Skeletal muscle satellite cell (primary cell): ENCODE measurements at regions not wholly inside any gene's neighbourhood (a gene's known extent, or its start where the extent isn't known, plus 50 kb on each side); places are given as distances from the start of the nearest gene placed in this dataset.

Experiments used
- H3K27me3 ChIP-seq: 2 replicates; pipeline ENCODE4 v1.7.0; 2013; ENCODE audit warnings: low read length; ENCODE audit not compliant: control insufficient read depth, insufficient read depth
- H3K36me3 ChIP-seq: 2 replicates; pipeline ENCODE4 v1.7.0; 2013; ENCODE audit warnings: mild to moderate bottlenecking, control low read depth, low read length; ENCODE audit not compliant: insufficient read depth
- H3K4me1 ChIP-seq: 2 replicates; pipeline ENCODE4 v1.7.0; 2013; ENCODE audit warnings: low read length; ENCODE audit not compliant: control insufficient read depth, insufficient read depth
- H3K4me2 ChIP-seq: 2 replicates; pipeline ENCODE4 v1.7.0; 2013; ENCODE audit warnings: mild to moderate bottlenecking, low read length
- H3K4me3 ChIP-seq: 2 replicates; pipeline ENCODE4 v1.7.0; 2013; ENCODE audit warnings: low read length
- H3K9ac ChIP-seq: 2 replicates; pipeline ENCODE4 v1.7.0; 2013; ENCODE audit warnings: mild to moderate bottlenecking, low read depth, low read length, moderate library complexity
- H3K9me3 ChIP-seq: replicated peaks from 2 replicates; pipeline ENCODE4 v1.7.0; 2013; ENCODE audit warnings: mild to moderate bottlenecking, control low read depth, low read length

DNA sequence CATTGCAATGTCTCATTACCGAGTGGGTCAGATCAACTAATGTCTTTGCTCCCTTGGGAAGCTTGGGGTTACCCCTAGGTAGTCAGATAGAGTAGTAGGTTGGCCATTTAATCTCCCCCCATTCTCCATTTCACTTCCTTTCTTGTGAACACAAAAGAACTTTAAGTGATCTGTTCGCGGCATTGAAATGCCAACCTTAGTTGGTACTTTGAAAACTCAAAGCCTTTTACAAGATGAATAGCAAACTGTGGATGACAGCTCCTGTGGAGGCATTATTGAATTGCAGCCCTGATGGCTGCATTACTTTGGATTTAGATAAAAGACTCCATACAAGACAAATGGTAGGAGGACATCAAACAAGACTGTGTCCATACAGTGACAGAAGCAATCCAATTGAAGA, 469.1 kb downstream of the GBA3 start:
- H3K27me3 ChIP-seq, result no peaks in the 10 kb centered on the region

GRCh38 chr4:23153076-23153475, 460.3 kb downstream of the GBA3 start:
- Histone ChIP-seq H3K4me2 (no peak overlapping the region), H3K9me3 (no peaks in the 10 kb centered on the region), H3K9ac (no peak overlapping the region), H3K4me3 (no peak overlapping the region), H3K27me3 (no peaks in the 10 kb centered on the region), H3K4me1 (no peaks in the 10 kb centered on the region), H3K36me3 (no peaks in the 10 kb centered on the region)

More for the DNA sequence above, 469.1 kb downstream of the GBA3 start:
- H3K9ac ChIP-seq, result no peak overlapping the region
- no peak overlapping the region for H3K4me2 ChIP-seq
- H3K4me1 ChIP-seq, result no peaks in the 10 kb centered on the region
- no peaks in the 10 kb centered on the region for H3K9me3 ChIP-seq
- no peaks in the 10 kb centered on the region for H3K36me3 ChIP-seq
- H3K4me3 ChIP-seq, result no peak overlapping the region

GRCh38 chr4:23149815-23150214, 457.1 kb downstream of the GBA3 start:
- H3K9ac ChIP-seq, result no peak overlapping the region

DNA sequence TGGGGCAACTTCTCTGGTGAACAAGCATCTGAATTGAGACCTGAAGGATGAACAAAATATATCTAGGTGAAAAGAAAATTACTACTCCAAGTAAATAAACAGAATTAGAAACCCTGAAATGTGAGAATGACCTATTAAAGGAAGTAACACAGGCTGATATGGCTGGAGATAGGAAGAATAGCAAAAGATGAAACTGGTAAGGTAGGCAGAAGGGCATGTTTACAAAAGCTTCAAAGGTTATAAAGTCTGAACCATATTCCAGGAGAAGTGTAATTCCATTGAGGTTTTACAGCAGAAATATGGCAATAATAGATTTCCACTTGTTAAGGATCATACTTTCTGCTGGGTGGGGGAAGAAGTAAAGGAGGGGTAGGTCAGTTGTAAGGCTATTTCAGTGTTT, 452.0 kb downstream of the GBA3 start:
- Histone ChIP-seq H3K36me3 (no peaks in the 10 kb centered on the region), H3K9me3 (no peaks in the 10 kb centered on the region), H3K4me2 (no peak overlapping the region), H3K9ac (no peak overlapping the region), H3K4me1 (no peaks in the 10 kb centered on the region), H3K4me3 (no peak overlapping the region), H3K27me3 (no peaks in the 10 kb centered on the region)

More at GRCh38 chr4:23149815-23150214, 457.1 kb downstream of the GBA3 start:
- Histone ChIP-seq H3K4me3 (no peak overlapping the region), H3K4me2 (no peak overlapping the region), H3K27me3 (no peaks in the 10 kb centered on the region), H3K9me3 (no peaks in the 10 kb centered on the region), H3K36me3 (no peaks in the 10 kb centered on the region), H3K4me1 (no peaks in the 10 kb centered on the region)

DNA sequence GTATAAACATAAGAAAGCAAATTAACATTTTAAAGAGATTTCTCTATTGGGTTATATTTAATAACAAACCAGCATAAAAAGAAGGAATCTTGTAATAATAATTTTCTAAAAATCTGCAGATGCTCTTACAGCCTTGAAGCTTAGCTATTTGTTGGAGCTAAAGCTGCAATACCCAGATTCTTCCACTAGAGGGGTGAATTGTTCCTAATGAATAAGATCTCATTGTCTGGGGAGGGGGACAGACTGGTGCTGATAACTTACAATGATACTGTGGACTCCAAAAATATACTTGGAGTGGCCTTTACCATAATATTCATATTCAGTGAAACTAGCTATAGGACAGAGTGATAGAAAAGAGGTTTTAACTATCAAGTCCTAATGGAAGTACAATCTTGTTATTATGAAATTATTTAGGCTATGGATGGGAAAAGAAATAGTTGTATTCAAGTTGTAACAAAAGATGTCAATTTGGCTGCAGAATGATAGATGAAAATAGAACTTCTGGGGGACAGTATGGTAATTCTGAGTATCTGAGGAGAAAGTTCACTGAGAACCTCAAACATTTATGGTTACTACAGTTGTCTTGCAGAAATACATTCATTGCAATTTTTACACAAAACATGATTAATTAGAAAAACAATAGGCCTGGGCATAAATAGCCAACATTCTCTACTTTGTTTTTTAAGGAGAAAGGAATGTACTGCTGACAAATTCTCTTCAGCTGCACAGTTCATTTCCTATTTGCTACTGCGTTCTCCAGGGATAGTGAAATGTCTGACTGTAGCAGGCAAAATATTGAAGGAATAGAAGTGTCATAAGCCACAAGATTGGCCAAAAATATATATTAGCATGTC, 443.3 kb downstream of the GBA3 start:
- H3K4me1 ChIP-seq, result peaks cover 8% of the 10 kb centered on the region
- no peaks in the 10 kb centered on the region for H3K9me3 ChIP-seq
- no peaks in the 10 kb centered on the region for H3K27me3 ChIP-seq
- peak overlapping the region; percentile 24 for H3K4me2 ChIP-seq
- H3K9ac ChIP-seq, result no peak overlapping the region
- no peak overlapping the region for H3K4me3 ChIP-seq
- no peaks in the 10 kb centered on the region for H3K36me3 ChIP-seq

DNA sequence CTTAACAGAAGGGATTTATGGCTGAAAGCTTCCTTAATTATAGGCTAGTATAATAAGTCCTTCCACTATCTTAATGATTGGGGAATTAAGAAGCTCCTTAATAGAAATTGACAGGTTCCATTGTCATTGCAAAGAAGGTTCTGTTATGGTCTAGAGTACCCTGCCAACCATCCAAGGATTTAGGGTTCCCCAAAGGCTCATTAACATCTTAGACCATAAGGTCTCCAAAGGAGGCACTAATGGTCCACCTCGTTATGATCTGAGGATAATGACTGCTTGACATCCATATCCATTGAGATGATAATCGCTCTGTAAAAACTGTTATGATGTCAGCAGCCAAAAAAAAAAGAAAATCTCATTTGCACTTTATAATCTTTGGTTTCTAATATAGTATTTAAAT, 441.6 kb downstream of the GBA3 start:
- no peaks in the 10 kb centered on the region for H3K9me3 ChIP-seq
- no peak overlapping the region for H3K4me2 ChIP-seq
- no peaks in the 10 kb centered on the region for H3K27me3 ChIP-seq
- no peaks in the 10 kb centered on the region for H3K36me3 ChIP-seq
- H3K9ac ChIP-seq, result no peak overlapping the region
- H3K4me3 ChIP-seq, result no peak overlapping the region
- H3K4me1 ChIP-seq, result peaks cover 8% of the 10 kb centered on the region

DNA sequence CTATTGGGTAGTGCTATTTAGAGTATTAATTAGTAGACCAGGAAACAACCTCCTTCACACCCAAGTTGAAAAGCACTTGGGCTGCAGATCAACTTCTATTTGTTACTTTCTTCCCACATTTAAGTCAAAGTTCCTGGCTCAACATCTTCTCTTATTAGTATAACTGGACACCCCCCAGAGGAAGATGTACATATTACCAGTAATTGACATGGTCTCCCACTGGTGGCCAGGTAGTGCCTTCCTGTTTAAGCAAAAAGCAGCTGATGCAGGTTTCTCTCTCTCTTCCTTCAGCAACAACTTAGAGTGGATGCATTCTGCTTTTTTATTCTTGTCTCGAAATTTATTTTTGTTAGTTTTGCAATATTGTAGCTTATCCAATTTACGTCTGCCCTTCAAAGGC, 438.1 kb downstream of the GBA3 start:
- Histone ChIP-seq H3K36me3 (no peaks in the 10 kb centered on the region), H3K27me3 (no peaks in the 10 kb centered on the region), H3K9me3 (no peaks in the 10 kb centered on the region), H3K4me3 (no peak overlapping the region), H3K9ac (no peak overlapping the region), H3K4me2 (no peak overlapping the region), H3K4me1 (peaks cover under 1% of the 10 kb centered on the region)

DNA sequence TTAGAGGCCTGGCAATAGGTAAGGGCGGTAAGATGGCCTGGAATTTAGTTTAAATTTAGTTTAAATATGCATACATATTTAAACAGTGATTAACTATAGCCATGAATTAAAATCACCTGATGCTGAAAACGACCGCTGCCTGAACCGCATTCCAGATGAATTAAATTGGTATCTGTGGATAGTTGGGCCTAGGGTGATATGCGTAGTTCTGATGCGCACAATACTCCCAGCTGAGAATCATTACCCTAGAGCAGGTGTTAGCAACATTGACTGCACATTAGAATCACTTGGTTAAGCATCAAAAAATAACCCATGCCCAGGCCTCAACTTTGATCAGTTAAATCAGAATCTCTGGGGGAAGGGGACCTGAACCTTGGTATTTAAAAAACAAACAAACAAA, 432.4 kb downstream of the GBA3 start:
- no peaks in the 10 kb centered on the region for H3K9me3 ChIP-seq
- no peak overlapping the region for H3K4me3 ChIP-seq
- no peaks in the 10 kb centered on the region for H3K4me1 ChIP-seq
- H3K36me3 ChIP-seq, result no peaks in the 10 kb centered on the region
- H3K9ac ChIP-seq, result no peak overlapping the region
- no peaks in the 10 kb centered on the region for H3K27me3 ChIP-seq
- H3K4me2 ChIP-seq, result no peak overlapping the region

DNA sequence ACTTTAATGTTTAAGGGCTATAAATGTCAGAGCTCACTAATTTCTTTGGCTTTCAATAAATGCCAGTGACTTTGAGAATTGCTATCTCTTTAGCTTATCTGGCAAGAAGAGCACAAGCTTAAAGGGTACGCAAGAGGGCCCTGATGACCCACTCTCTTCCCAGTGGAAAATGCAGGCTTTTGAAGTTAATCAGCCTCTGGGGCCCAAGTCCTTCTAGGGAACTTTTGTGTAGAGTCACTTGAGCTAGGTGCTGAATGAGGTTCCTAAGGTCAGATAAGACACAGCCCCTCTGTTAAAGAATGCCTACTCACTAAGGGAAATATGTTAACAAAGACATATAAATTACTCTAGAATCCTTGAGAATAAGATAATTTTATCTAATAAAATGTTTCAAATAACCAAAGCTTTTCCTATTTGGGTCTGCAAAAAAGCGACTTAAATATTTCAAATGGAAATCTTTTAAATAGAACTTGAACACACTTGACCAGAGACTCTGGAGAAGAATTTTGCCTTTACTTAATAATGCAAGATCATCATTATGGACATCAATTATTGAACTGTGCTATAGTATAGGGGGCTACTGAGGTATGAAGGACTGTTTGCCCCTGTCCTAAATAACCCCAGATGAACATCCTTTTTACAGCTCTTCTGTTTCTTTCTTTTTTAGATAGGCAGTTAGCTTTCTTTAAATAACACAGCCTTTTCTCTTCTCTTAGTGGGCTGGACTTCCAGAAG, 430.1 kb downstream of the GBA3 start:
- H3K4me3 ChIP-seq, result no peak overlapping the region
- no peaks in the 10 kb centered on the region for H3K27me3 ChIP-seq
- H3K4me2 ChIP-seq, result no peak overlapping the region
- H3K36me3 ChIP-seq, result no peaks in the 10 kb centered on the region
- H3K9ac ChIP-seq, result no peak overlapping the region
- no peaks in the 10 kb centered on the region for H3K4me1 ChIP-seq
- no peaks in the 10 kb centered on the region for H3K9me3 ChIP-seq

DNA sequence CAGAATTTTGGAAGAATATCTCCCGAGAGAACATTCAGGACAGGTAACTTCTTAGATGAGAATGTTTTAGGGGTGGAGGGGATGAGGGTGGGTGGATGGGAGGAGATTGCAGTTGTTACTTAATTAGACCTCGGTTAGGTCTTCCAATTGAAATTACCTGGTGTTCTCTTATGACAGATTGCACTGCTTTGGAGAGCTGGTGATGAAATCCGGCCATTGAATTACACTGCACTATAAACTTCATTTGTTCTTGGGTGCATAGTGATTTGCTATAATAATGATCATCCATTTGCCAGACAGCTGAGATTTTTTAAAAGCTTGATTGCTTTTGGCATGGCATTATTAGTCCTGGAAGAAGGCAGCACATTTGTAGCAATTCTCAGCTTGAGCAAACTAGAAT, 427.6 kb downstream of the GBA3 start:
- H3K27me3 ChIP-seq, result no peaks in the 10 kb centered on the region
- H3K4me3 ChIP-seq, result no peak overlapping the region
- H3K9me3 ChIP-seq, result no peaks in the 10 kb centered on the region
- no peaks in the 10 kb centered on the region for H3K36me3 ChIP-seq
- no peaks in the 10 kb centered on the region for H3K4me1 ChIP-seq
- H3K9ac ChIP-seq, result no peak overlapping the region
- H3K4me2 ChIP-seq, result no peak overlapping the region

GRCh38 chr4:23117826-23118225, 425.1 kb downstream of the GBA3 start:
- H3K27me3 ChIP-seq, result peaks cover 12% of the 10 kb centered on the region
- H3K4me1 ChIP-seq, result no peaks in the 10 kb centered on the region
- no peak overlapping the region for H3K4me2 ChIP-seq
- no peaks in the 10 kb centered on the region for H3K9me3 ChIP-seq
- no peak overlapping the region for H3K4me3 ChIP-seq
- H3K9ac ChIP-seq, result no peak overlapping the region
- H3K36me3 ChIP-seq, result no peaks in the 10 kb centered on the region
